ENCODE measurements at regions not wholly inside any gene's neighbourhood (a gene's known extent, or its start where the extent isn't known, plus 50 kb on each side); places are given as distances from the start of the nearest gene placed in this dataset.

DNA sequence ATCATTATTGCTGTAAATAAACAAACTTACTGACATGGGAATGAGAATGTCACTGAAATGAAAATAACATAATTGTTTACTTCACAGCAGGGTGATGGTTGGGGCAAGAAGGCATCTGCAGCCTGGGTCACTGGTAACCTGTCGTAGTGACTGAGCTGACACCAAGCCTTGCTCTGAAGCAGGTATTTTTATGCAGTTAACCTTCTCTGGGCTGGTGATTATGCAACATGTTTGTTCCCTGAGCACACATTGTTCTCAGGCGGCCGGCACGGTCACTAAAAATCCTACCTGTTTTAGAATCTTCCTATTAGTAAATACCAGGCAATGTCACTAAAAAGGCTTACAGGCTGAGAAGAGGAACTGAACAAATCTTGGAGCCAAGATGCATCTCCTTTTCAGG lies 157.7 kb upstream of the NR3C1 start:
- Histone ChIP-seq H3K9ac (ENCODE audit: control insufficient read depth, extremely low read depth, insufficient read depth, low read length) (no peak overlapping the region), H3K79me2 (ENCODE audit: control insufficient read depth, insufficient read depth, low read length) (no peaks in the 10 kb centered on the region), H3K27ac (ENCODE audit: control insufficient read depth, insufficient read depth, low read length) (no peak overlapping the region), H3K4me3 (ENCODE audit: control insufficient read depth in 2 of 3, extremely low read depth in 1 of 3, insufficient read depth in 2 of 3, low read depth in 1 of 3, low read length in 3 of 3) (no peak overlapping the region), H3K36me3 (ENCODE audit: control insufficient read depth in 2 of 2, extremely low read depth in 1 of 2, insufficient read depth in 2 of 2, low read length in 2 of 2) (no peaks in the 10 kb centered on the region), H3K9me3 (ENCODE audit: control insufficient read depth, low read depth, low read length) (no peaks in the 10 kb centered on the region), H4K20me1 (ENCODE audit: control insufficient read depth, extremely low read depth, insufficient read depth, low read length) (no peaks in the 10 kb centered on the region), H3K4me1 (ENCODE audit: control insufficient read depth, extremely low read depth, insufficient read depth, low read length) (peaks cover 4% of the 10 kb centered on the region), H3K9me1 (ENCODE audit: control insufficient read depth, extremely low read depth, insufficient read depth, low read length) (no peaks in the 10 kb centered on the region), H2AFZ (ENCODE audit: control insufficient read depth, low read length) (no peak overlapping the region), H3K4me2 (ENCODE audit: control insufficient read depth, extremely low read depth, insufficient read depth, low read depth, low read length) (no peak overlapping the region), H3K27me3 (ENCODE audit: control insufficient read depth, extremely low read depth, insufficient read depth, low read length) (no peaks in the 10 kb centered on the region)
- no peak for FAIRE-seq
- no peak for DNase-seq (ENCODE audit: low read depth, low spot score)
- dilution Hi-C loops (cut with MboI; ENCODE audit: extremely low pct_ligation_motif_present, low sequenced_read_pairs): no loop called here
- TF ChIP-seq EZH2 (IDR thresholded peaks at IDR 0.05; ENCODE audit: low read length): no peak
- TF ChIP-seq, protein P1, sequence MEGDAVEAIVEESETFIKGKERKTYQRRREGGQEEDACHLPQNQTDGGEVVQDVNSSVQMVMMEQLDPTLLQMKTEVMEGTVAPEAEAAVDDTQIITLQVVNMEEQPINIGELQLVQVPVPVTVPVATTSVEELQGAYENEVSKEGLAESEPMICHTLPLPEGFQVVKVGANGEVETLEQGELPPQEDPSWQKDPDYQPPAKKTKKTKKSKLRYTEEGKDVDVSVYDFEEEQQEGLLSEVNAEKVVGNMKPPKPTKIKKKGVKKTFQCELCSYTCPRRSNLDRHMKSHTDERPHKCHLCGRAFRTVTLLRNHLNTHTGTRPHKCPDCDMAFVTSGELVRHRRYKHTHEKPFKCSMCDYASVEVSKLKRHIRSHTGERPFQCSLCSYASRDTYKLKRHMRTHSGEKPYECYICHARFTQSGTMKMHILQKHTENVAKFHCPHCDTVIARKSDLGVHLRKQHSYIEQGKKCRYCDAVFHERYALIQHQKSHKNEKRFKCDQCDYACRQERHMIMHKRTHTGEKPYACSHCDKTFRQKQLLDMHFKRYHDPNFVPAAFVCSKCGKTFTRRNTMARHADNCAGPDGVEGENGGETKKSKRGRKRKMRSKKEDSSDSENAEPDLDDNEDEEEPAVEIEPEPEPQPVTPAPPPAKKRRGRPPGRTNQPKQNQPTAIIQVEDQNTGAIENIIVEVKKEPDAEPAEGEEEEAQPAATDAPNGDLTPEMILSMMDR (optimal IDR thresholded peaks at IDR 0.05 in 1 of 3, IDR thresholded peaks at IDR 0.05 in 1 of 3, conservative IDR thresholded peaks at IDR 0.05 in 1 of 3; ENCODE audit: extremely low read depth in 1 of 3, insufficient read depth in 2 of 3, low read length in 3 of 3): no peak

DNA sequence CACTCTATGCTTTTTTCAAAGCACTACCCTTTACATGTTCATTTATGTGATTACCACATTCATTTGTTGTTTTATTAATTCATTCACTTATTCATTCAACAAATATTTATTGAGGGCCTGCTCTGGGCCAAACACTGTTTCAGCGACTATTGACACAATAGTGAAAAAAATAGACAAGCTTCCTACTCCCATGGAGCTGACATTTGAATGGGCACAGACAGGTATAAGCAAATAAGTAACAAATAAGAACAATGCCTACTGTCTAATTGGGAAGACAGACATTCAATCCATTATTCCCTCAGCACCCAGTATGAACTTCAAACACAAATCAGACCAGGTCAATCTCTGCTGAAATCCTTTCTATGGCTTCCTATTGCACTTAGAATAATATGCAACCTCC lies 156.9 kb upstream of the NR3C1 start:
- H3K27ac ChIP-seq (ENCODE audit: control insufficient read depth, insufficient read depth, low read length): no peak overlapping the region
- H4K20me1 ChIP-seq (ENCODE audit: control insufficient read depth, extremely low read depth, insufficient read depth, low read length): no peaks in the 10 kb centered on the region
- dilution Hi-C loops (cut with MboI; ENCODE audit: extremely low pct_ligation_motif_present, low sequenced_read_pairs): no loop called here
- H2AFZ ChIP-seq (ENCODE audit: control insufficient read depth, low read length): no peak overlapping the region
- H3K79me2 ChIP-seq (ENCODE audit: control insufficient read depth, insufficient read depth, low read length): no peaks in the 10 kb centered on the region
- no peak for TF ChIP-seq EZH2 (IDR thresholded peaks at IDR 0.05; ENCODE audit: low read length)
- TF ChIP-seq, protein P1 (optimal IDR thresholded peaks at IDR 0.05 in 1 of 3, IDR thresholded peaks at IDR 0.05 in 1 of 3, conservative IDR thresholded peaks at IDR 0.05 in 1 of 3; ENCODE audit: extremely low read depth in 1 of 3, insufficient read depth in 2 of 3, low read length in 3 of 3): no peak
- H3K4me1 ChIP-seq (ENCODE audit: control insufficient read depth, extremely low read depth, insufficient read depth, low read length): peaks cover 4% of the 10 kb centered on the region
- H3K4me2 ChIP-seq (ENCODE audit: control insufficient read depth, extremely low read depth, insufficient read depth, low read depth, low read length): no peak overlapping the region
- no peak for DNase-seq (ENCODE audit: low read depth, low spot score)
- H3K36me3 ChIP-seq (ENCODE audit: control insufficient read depth in 2 of 2, extremely low read depth in 1 of 2, insufficient read depth in 2 of 2, low read length in 2 of 2): no peaks in the 10 kb centered on the region
- no peaks in the 10 kb centered on the region for H3K9me1 ChIP-seq (ENCODE audit: control insufficient read depth, extremely low read depth, insufficient read depth, low read length)
- H3K9me3 ChIP-seq (ENCODE audit: control insufficient read depth, low read depth, low read length): no peaks in the 10 kb centered on the region
- H3K9ac ChIP-seq (ENCODE audit: control insufficient read depth, extremely low read depth, insufficient read depth, low read length): no peak overlapping the region
- H3K4me3 ChIP-seq (ENCODE audit: control insufficient read depth in 2 of 3, extremely low read depth in 1 of 3, insufficient read depth in 2 of 3, low read depth in 1 of 3, low read length in 3 of 3): no peak overlapping the region
- H3K27me3 ChIP-seq (ENCODE audit: control insufficient read depth, extremely low read depth, insufficient read depth, low read length): no peaks in the 10 kb centered on the region
- no peak for FAIRE-seq
